Vagina (tissue), 2 donors: ENCODE measurements at regions not wholly inside any gene's neighbourhood (a gene's known extent, or its start where the extent isn't known, plus 50 kb on each side); places are given as distances from the start of the nearest gene placed in this dataset.

Source experiments
- DNase-seq, 2 donors: peaks; one replicate each; pipeline ENCODE4 v3.0.0-alpha.2; 2017; ENCODE audit errors: extremely low spot score in 2 of 2
- H3K27ac ChIP-seq: fragments of 200-600 bp; sonication (generic); one replicate; pipeline ENCODE4 v1.5.1; 2019
- H3K27me3 ChIP-seq: fragments of 200-600 bp; sonication (generic); one replicate; pipeline ENCODE4 v1.5.1; 2019
- H3K36me3 ChIP-seq, 2 donors: fragments of 200-600 bp; sonication (generic); one replicate each; pipeline ENCODE4 v1.5.1; 2017 to 2019
- H3K4me1 ChIP-seq: fragments of 200-600 bp; sonication (generic); one replicate; pipeline ENCODE4 v1.5.1; 2019
- H3K4me3 ChIP-seq, 2 donors: fragments of 200-600 bp; sonication (generic); 1 replicate in 1 of 2; 2 replicates in 1 of 2; pipeline ENCODE4 v1.5.1; 2016 to 2019
- H3K9me3 ChIP-seq: fragments of 200-600 bp; sonication (generic); one replicate; pipeline ENCODE4 v1.5.1; 2019
- CTCF ChIP-seq, 3 experiments: fragments of 450-650 bp in 2 of 3; fragments of 200-600 bp in 1 of 3; sonication (generic) in 1 of 3; IDR thresholded peaks; one replicate each; pipeline ENCODE4 v1.5.1; 2017 to 2019; ENCODE audit warnings: antibody characterized with exemption in 3 of 3, mild to moderate bottlenecking in 2 of 3, moderate library complexity in 2 of 3
- POLR2A ChIP-seq, 2 donors: fragments of 450-650 bp; IDR thresholded peaks; one replicate each; pipeline ENCODE4 v1.6.1; 2017; ENCODE audit warnings: antibody characterized with exemption in 2 of 2, mild to moderate bottlenecking in 2 of 2, moderate library complexity in 2 of 2
- POLR2AphosphoS5 ChIP-seq, 2 donors: sonication (generic); formaldehyde crosslinking; IDR thresholded peaks; one replicate each; pipeline ENCODE4 v1.9.0; 2017; ENCODE audit warnings: antibody characterized with exemption in 2 of 2, mild to moderate bottlenecking in 2 of 2, low read depth in 1 of 2; ENCODE audit not compliant: insufficient read depth in 1 of 2
- intact Hi-C: fragments of 100-400 bp; cut with DNase I; formaldehyde crosslinking; loops from one replicate; pipeline ENCODE4 v1.15.1; 2023

GRCh38 chr1:219442611-219443061, 170.3 kb downstream of the ZC3H11B start:
- Histone ChIP-seq H3K9me3 (no peaks in the 10 kb centered on the region), H3K36me3 (no peaks in the 10 kb centered on the region), H3K4me3 (no peak overlapping the region), H3K4me1 (no peaks in the 10 kb centered on the region), H3K27me3 (no peaks in the 10 kb centered on the region), H3K27ac (no peak overlapping the region)
- no peak for DNase-seq
- TF ChIP-seq CTCF (IDR thresholded peaks at IDR 0.05) (no peak), POLR2AphosphoS5 (IDR thresholded peaks at IDR 0.05; ENCODE audit: insufficient read depth in 1 of 2, low read depth in 1 of 2) (no peak), POLR2A (IDR thresholded peaks at IDR 0.05) (no peak)
- intact Hi-C loops: loop anchor here (10.0 kb wide), 1 partner anchor 1768 kb away; no protein-coding TSS in a partner anchor

- no peak for TF ChIP-seq POLR2A (IDR thresholded peaks at IDR 0.05)
- TF ChIP-seq CTCF (IDR thresholded peaks at IDR 0.05): no peak
- TF ChIP-seq POLR2AphosphoS5 (IDR thresholded peaks at IDR 0.05; ENCODE audit: insufficient read depth in 1 of 2, low read depth in 1 of 2): no peak
- no peaks in the 10 kb centered on the region for H3K4me1 ChIP-seq
- H3K36me3 ChIP-seq: no peaks in the 10 kb centered on the region
- intact Hi-C loops: loop anchor here (10.0 kb wide), 1 partner anchor 1767 kb away; no protein-coding TSS in a partner anchor
- H3K4me3 ChIP-seq: no peak overlapping the region
- H3K27ac ChIP-seq: no peak overlapping the region
- no peaks in the 10 kb centered on the region for H3K27me3 ChIP-seq
- H3K9me3 ChIP-seq: no peaks in the 10 kb centered on the region
- DNase-seq: no peak
These were observed 171.0 kb downstream of the ZC3H11B start for GRCh38 chr1:219441884-219442283.

- Histone ChIP-seq H3K4me3 (no peak overlapping the region), H3K36me3 (no peaks in the 10 kb centered on the region), H3K27ac (no peak overlapping the region), H3K4me1 (no peaks in the 10 kb centered on the region), H3K27me3 (no peaks in the 10 kb centered on the region), H3K9me3 (no peaks in the 10 kb centered on the region)
- TF ChIP-seq CTCF (IDR thresholded peaks at IDR 0.05) (no peak), POLR2A (IDR thresholded peaks at IDR 0.05) (no peak), POLR2AphosphoS5 (IDR thresholded peaks at IDR 0.05; ENCODE audit: insufficient read depth in 1 of 2, low read depth in 1 of 2) (no peak)
- no peak for DNase-seq
- intact Hi-C loops: no loop called here
These were observed 173.5 kb downstream of the ZC3H11B start for GRCh38 chr1:219439376-219439775.

- DNase-seq: no peak
- H3K36me3 ChIP-seq: no peaks in the 10 kb centered on the region
- no peak overlapping the region for H3K4me3 ChIP-seq
- no peak for TF ChIP-seq POLR2AphosphoS5 (IDR thresholded peaks at IDR 0.05; ENCODE audit: insufficient read depth in 1 of 2, low read depth in 1 of 2)
- no peak for TF ChIP-seq CTCF (IDR thresholded peaks at IDR 0.05)
- TF ChIP-seq POLR2A (IDR thresholded peaks at IDR 0.05): no peak
- no peaks in the 10 kb centered on the region for H3K4me1 ChIP-seq
- no peaks in the 10 kb centered on the region for H3K27me3 ChIP-seq
- no peaks in the 10 kb centered on the region for H3K9me3 ChIP-seq
- intact Hi-C loops: no loop called here
- no peak overlapping the region for H3K27ac ChIP-seq
These were observed 174.5 kb downstream of the ZC3H11B start for GRCh38 chr1:219438386-219438785.

- TF ChIP-seq POLR2AphosphoS5 (IDR thresholded peaks at IDR 0.05; ENCODE audit: insufficient read depth in 1 of 2, low read depth in 1 of 2) (no peak), POLR2A (IDR thresholded peaks at IDR 0.05) (no peak), CTCF (IDR thresholded peaks at IDR 0.05) (no peak)
- H3K36me3 ChIP-seq: no peaks in the 10 kb centered on the region
- no peaks in the 10 kb centered on the region for H3K27me3 ChIP-seq
- intact Hi-C loops: no loop called here
- no peak overlapping the region for H3K27ac ChIP-seq
- no peaks in the 10 kb centered on the region for H3K9me3 ChIP-seq
- H3K4me3 ChIP-seq: no peak overlapping the region
- no peak for DNase-seq
- H3K4me1 ChIP-seq: no peaks in the 10 kb centered on the region
These were observed 178.0 kb downstream of the ZC3H11B start for GRCh38 chr1:219434923-219435297.
